ENCODE measurements at regions not wholly inside any gene's neighbourhood (a gene's known extent, or its start where the extent isn't known, plus 50 kb on each side); places are given as distances from the start of the nearest gene placed in this dataset.

- no peak for DNase-seq
Measured at GRCh38 chr15:70170096-70170699, 72.5 kb upstream of the TLE3 start.

- DNase-seq, result no peak
Measured at GRCh38 chr15:70169147-70169546, 71.4 kb upstream of the TLE3 start.

DNA sequence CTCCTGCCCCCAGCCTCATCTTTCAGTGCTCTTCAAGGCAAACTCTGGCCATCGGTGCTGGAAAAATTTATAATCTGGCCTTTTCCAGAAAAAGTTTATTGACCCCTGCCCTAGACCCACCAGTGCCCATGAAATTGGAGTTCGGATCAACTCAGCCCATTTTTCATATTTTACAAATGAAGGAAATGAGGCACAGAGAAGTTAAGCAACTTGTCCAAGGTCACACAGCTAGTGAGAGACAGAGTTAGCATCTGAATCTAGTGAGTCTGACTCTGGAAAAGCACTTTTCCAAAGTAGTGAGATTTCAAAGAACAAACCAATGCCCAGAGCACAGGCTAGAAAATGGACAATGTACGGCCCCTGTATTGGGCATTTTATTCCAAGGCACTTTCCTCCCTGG, 69.4 kb upstream of the TLE3 start:
- DNase-seq, result no peak

DNA sequence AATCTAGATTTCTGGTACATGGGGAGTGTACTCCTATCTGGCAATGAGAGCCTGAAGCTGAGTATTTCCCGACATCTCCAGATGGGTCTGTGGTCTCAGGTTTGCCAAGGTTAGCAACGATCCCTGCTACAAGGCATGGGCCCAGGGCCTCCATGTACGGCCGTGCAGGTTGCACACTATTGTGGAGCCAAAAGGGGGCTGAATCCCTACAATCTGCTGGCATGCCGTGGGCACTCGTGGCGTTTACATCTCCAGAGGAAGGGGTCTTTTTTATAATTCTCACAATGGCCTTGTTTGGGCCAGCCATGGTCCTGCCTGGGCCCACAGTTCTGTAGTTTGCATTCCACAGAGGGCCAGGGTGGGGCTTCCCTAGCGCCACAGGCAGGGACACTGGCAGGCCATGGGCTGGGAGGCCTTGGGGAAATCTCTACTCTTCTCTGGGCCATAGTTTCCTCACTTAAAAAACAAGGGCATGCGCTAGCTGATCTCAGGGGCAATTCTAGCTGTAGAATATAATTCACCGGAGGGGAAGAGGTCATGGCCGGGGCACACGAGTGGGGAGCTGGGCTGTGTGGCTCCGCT, 68.9 kb upstream of the TLE3 start:
- DNase-seq, result no peak

DNA sequence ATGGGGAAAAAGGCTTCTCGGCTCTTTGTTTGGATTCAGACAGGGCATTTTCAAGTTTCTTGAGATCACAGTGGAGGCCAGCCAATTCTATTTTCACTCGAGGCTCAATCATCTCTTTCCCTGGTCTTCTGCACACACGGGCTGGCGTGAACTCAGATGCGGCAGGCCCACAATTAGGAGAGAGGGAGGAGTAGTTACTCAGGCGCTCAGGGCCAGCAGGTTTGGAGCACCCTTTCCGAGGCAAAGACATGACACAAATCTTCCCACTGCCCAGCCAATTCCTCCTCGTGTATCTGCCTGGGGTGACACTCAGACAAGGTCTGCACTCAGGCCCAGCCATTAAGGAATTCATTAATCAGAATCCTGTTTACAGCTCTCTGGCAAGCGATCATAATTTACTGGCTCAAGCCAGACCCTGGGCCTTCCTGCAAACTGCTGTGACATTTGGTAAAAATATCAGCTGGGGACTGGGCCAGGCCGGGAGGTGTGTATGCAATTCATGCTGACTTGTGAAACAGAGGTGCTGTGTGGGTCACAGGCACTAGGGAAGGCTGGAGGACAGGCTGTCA, 68.1 kb upstream of the TLE3 start:
- no peak for DNase-seq

DNA sequence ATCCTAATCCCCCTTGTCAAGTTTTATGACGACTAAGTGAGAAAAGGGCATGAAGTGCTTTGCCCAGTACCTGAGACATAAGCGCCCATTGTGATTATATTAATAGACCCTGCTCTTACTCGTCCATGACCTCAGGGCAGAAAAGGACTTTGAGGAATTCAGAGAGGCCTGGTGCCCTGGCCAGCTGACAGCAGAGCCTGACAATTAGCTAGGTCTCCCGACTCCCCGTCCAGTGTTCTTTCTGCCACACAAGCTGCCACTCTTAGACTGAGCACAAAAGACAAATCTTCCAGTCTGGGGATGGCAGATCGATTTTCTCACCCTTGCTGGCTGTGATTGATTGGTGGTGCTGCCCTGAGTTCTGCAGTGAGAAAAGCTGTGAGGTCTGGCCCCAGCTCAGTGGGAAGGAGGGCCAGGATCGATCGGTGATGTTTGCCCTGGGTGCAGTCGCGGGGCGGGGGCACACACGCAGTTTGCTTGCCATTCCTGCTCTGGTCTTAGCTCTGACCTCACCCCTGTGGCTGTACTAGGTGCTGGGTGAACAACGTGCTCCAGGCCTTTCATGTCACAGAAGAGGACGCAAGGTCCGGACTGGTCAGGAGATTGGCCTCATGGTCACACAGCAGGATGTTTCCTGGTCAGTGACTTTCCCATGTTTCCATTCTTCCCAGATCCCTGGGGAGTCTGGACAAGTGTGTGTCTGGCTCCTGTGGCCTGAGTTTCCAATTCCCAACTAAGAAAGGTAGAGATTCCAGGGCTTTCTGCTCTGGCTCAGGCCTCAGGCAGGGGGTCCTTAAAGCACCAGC, 67.4 kb upstream of the TLE3 start:
- DNase-seq, result no peak

- no peak for DNase-seq
Measured at GRCh38 chr15:70164156-70164900, 66.6 kb upstream of the TLE3 start.

DNA sequence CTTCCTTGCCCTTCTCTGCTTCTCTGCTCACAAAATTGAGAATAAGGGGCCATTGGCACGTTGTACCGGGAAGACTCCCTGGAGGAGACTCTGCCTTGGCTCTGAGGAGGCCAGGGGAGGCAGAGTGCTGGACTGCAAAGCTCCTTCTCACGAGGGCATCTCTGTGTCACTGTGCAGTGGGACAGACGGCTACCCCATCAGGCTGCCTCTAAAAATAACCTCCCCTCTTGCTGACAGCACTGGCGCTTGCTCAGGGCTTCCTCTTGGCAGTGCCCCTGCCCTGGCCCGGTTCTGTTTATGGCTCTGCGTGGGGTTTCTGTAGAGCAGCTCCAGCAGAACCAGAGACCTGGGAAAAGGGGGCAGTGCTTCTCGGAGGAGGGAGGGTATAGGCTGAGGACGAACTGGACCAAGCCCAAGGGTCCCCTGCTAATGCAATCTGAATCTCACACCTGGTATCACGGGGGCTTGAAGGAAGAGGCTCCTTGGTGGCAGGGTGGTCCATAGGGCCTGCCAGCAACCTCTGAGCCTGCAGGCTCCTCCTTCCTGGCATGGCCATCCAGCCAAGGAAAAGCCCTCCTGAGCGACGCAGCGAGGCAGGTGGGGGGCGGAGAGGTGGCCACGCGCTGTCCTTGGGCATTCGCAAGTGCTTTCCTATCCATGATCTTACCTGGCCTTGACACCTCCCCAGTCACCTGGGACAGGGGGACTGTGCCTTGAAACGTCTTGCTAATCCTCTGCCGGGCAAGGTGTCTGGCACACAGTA, 63.3 kb upstream of the TLE3 start:
- DNase-seq, result no peak

DNA sequence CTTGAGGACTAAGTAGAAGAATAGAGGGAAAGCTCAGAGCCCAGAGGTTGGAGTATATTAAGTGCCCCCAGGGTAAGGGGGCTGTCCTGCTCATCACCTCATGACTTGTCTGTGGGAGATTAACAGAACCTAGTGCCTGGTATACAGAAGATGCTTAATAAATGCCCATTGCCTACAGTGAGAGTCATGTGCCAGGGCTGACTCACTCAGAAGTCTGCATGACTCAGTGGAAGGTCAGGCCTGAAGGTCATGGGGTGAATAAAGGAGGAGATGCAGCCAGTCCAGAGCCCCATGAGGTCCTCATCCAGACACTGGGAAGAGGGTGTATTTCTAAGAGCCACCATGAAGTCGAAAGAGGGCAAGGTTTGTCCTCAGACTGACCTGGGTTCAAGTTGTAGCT, 62.5 kb upstream of the TLE3 start:
- DNase-seq, result no peak

DNA sequence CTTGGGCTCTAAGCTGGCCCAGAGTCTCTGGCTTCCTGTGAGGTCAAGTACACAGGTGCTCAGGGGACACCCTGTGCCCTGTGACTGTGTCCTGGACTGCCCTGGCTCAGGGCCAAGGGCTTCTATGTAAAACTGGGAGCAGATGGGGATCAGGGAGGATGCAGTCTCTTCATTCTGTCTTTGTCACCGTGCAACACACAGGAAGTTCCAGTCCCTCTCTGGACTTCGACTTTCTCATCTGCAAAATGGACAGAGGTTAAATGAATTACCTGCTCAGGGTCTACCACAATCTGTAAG, 61.9 kb upstream of the TLE3 start:
- no peak for DNase-seq

- DNase-seq, result no peak
Measured at GRCh38 chr15:70159001-70159712, 61.4 kb upstream of the TLE3 start.

DNA sequence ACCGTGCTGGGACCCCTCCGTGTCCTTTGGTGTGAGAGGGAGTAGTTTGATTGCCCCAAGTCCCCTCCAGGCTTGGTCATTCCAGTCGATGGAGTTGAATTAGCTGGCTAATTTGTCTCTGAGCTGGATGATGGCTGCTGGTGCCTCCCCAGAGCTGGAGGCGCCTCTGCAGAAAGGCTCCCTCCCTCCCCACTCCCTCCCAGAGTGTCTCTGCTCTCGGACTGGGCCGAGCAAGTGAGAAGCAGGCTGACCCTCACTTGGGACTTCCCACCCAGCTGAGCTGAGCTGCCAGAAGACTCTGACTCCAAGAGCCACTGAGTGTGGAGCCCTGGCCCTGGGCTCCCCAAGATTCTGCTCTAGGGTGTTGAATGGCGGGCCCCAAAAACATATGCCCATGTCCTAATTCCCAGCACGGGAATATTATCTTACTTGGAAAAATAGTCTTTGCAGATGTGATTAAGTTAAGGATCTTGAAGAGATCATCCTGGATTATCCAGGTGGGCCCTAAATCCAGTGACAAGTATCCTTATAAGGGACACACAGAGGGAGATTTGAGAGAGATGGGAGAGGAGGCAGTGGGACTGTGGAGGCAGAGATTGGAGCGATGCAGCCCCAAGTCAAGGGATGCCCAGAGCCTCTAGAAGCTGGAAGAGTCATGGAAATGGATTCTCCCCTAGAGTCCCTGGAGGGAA, 60.7 kb upstream of the TLE3 start:
- no peak for DNase-seq

- DNase-seq, result no peak
Measured at GRCh38 chr15:70156671-70157271, 59.1 kb upstream of the TLE3 start.

- no peak for DNase-seq
Measured at GRCh38 chr15:70154718-70155347, 57.1 kb upstream of the TLE3 start.

- DNase-seq, result no peak
Measured at GRCh38 chr15:70153921-70154717, 56.4 kb upstream of the TLE3 start.

- no peak for DNase-seq
Measured at GRCh38 chr15:70152070-70152480, 54.4 kb upstream of the TLE3 start.

DNA sequence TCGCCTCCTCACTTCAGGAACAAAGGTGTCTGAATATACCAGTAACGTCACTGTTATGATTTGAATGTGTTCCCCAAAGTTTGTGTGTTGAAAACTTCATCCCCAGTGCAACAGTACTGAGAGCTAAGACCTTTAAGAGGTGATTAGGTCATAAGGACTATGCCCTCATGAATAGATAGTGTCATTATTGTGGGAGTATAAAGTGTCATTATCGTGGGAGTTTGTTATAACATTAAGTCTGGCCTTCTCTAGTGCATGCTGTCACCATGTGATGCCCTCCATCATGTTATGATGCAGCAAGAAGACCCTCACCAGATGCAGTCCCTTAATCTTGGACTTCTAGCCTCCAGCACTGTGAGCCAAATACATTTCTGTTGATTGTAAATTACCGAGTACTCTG, 53.7 kb upstream of the TLE3 start:
- DNase-seq, result no peak

DNA sequence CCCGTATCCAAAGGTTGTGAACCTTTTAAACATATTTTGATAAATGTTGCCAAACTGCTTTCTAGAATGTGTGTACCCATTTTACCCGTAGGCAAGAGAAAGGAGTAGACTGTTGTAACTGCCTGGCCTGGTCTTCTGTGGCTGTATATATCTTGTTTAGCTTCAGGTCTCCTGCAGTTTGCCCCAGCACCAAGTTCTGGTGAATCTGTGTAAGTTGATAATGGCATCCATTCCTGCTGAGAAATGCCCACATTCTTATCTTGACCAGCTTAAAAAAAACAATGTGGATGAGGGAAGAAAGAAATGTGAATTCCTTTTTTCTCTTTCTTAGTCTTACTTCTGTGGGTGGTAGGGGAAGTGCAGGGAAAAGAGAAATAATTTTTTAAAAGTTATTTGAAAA, 53.3 kb upstream of the TLE3 start:
- DNase-seq, result no peak

- no peak for DNase-seq
Measured at GRCh38 chr15:70150405-70150747, 52.7 kb upstream of the TLE3 start.

All from T-helper 9 cell (primary cell).